ENCODE measurements at regions not wholly inside any gene's neighbourhood (a gene's known extent, or its start where the extent isn't known, plus 50 kb on each side); places are given as distances from the start of the nearest gene placed in this dataset.

- TF ChIP-seq CTCF (conservative IDR thresholded peaks at IDR 0.05; ENCODE audit: low read depth, low read length) (no peak), POLR2A (IDR thresholded peaks at IDR 0.05; ENCODE audit: low read depth, low read length) (no peak), RAD21 (IDR thresholded peaks at IDR 0.05; ENCODE audit: low read length) (no peak), RFX5 (IDR thresholded peaks at IDR 0.05; ENCODE audit: low read depth, low read length) (no peak), RCOR1 (IDR thresholded peaks at IDR 0.05; ENCODE audit: insufficient replicate concordance, low read length) (no peak), SMC3 (IDR thresholded peaks at IDR 0.05; ENCODE audit: low read depth, low read length) (no peak), MAZ (IDR thresholded peaks at IDR 0.05; ENCODE audit: borderline replicate concordance, low read depth, low read length) (no peak), MXI1 (IDR thresholded peaks at IDR 0.05; ENCODE audit: borderline replicate concordance, low read depth, low read length) (no peak), CHD1 (IDR thresholded peaks at IDR 0.05; ENCODE audit: low read depth, low read length) (no peak)
- TF ChIP-seq, protein P1, sequence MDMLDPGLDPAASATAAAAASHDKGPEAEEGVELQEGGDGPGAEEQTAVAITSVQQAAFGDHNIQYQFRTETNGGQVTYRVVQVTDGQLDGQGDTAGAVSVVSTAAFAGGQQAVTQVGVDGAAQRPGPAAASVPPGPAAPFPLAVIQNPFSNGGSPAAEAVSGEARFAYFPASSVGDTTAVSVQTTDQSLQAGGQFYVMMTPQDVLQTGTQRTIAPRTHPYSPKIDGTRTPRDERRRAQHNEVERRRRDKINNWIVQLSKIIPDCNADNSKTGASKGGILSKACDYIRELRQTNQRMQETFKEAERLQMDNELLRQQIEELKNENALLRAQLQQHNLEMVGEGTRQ (IDR thresholded peaks at IDR 0.05; ENCODE audit: low read depth, low read length), result no peak
These were observed 94.6 kb upstream of the FAM180A start for GRCh38 chr7:135843214-135843613.

Measured in IMR-90 (cell line).